Keratinocyte (primary cell): ENCODE measurements at regions not wholly inside any gene's neighbourhood (a gene's known extent, or its start where the extent isn't known, plus 50 kb on each side); places are given as distances from the start of the nearest gene placed in this dataset.

Experiments
- DNase-seq: peaks from one replicate; pipeline ENCODE4 v3.0.0-alpha.2; 2011; ENCODE audit warnings: low read depth, missing footprints, low spot score
- FAIRE-seq: peaks from 2 replicates; lab custom pipeline; 2011; peaks lifted over from hg19 to GRCh38; lab: Jason Lieb, UNC
- H2AFZ ChIP-seq: 2 replicates; pipeline ENCODE4 v1.6.0; 2012; ENCODE audit warnings: low read length, control low read depth, inconsistent platforms; ENCODE audit not compliant: control insufficient read depth
- H3K27ac ChIP-seq: 2 replicates; pipeline ENCODE4 v1.5.1; 2011; ENCODE audit warnings: low read length; ENCODE audit not compliant: control insufficient read depth, insufficient read depth
- H3K27me3 ChIP-seq: 3 replicates; pipeline ENCODE4 v1.6.0; 2011; ENCODE audit warnings: low read length; ENCODE audit not compliant: control insufficient read depth, insufficient read depth; ENCODE audit errors: extremely low read depth
- H3K36me3 ChIP-seq, 2 experiments: 2 replicates in 1 of 2; 3 replicates in 1 of 2; pipeline ENCODE4 v1.5.1; 2011; ENCODE audit warnings: low read length in 2 of 2, mild to moderate bottlenecking in 1 of 2; ENCODE audit not compliant: control insufficient read depth in 2 of 2, insufficient read depth in 2 of 2; ENCODE audit errors: extremely low read depth in 1 of 2
- H3K4me1 ChIP-seq: 3 replicates; pipeline ENCODE4 v1.5.1; 2011; ENCODE audit warnings: low read length; ENCODE audit not compliant: control insufficient read depth, insufficient read depth; ENCODE audit errors: extremely low read depth
- H3K4me2 ChIP-seq: 3 replicates; pipeline ENCODE4 v1.6.0; 2011; ENCODE audit warnings: low read depth, low read length; ENCODE audit not compliant: control insufficient read depth, insufficient read depth; ENCODE audit errors: extremely low read depth
- H3K4me3 ChIP-seq, 3 experiments: fragments of 200-600 bp in 1 of 3; sonication (generic) in 1 of 3; 2 replicates in 2 of 3; 3 replicates in 1 of 3; pipeline ENCODE4 v1.5.1; 2011 to 2016; ENCODE audit warnings: low read length in 3 of 3, mild to moderate bottlenecking in 3 of 3, control low read depth in 2 of 3, inconsistent platforms in 1 of 3, low read depth in 1 of 3, mixed read lengths in 1 of 3, mixed run types in 1 of 3, moderate library complexity in 1 of 3; ENCODE audit not compliant: control insufficient read depth in 2 of 3, insufficient read depth in 2 of 3; ENCODE audit errors: extremely low read depth in 1 of 3
- H3K79me2 ChIP-seq: 2 replicates; pipeline ENCODE4 v1.6.0; 2012; ENCODE audit warnings: low read length; ENCODE audit not compliant: control insufficient read depth, insufficient read depth
- H3K9ac ChIP-seq: 3 replicates; pipeline ENCODE4 v1.6.0; 2011; ENCODE audit warnings: low read length; ENCODE audit not compliant: control insufficient read depth, insufficient read depth; ENCODE audit errors: extremely low read depth
- H3K9me1 ChIP-seq: 3 replicates; pipeline ENCODE4 v1.6.0; 2011; ENCODE audit warnings: low read length; ENCODE audit not compliant: control insufficient read depth, insufficient read depth; ENCODE audit errors: extremely low read depth
- H3K9me3 ChIP-seq: 2 replicates; pipeline ENCODE4 v1.5.1; 2012; ENCODE audit warnings: low read depth, low read length; ENCODE audit not compliant: control insufficient read depth
- H4K20me1 ChIP-seq: 3 replicates; pipeline ENCODE4 v1.6.0; 2011; ENCODE audit warnings: low read length; ENCODE audit not compliant: control insufficient read depth, insufficient read depth; ENCODE audit errors: extremely low read depth
- CTCF ChIP-seq, 3 experiments: IDR thresholded peaks in 1 of 3; conservative IDR thresholded peaks in 1 of 3; optimal IDR thresholded peaks in 1 of 3; 2 replicates in 2 of 3; 3 replicates in 1 of 3; pipeline versions ENCODE3 to v1.5.1; 2011; ENCODE audit warnings: low read length in 3 of 3, mild to moderate bottlenecking in 3 of 3, moderate library complexity in 2 of 3, control low read depth in 1 of 3, inconsistent platforms in 1 of 3; ENCODE audit not compliant: insufficient read depth in 2 of 3; ENCODE audit errors: extremely low read depth in 1 of 3
- EZH2 ChIP-seq: IDR thresholded peaks from one replicate; pipeline ENCODE4 v1.6.1; 2012; ENCODE audit warnings: inconsistent platforms, mild to moderate bottlenecking, low read length, moderate library complexity
- dilution Hi-C: fragments of 300-500 bp; cut with MboI; formaldehyde crosslinking; loops from one replicate; pipeline ENCODE4 v1.7.0; 2020; ENCODE audit warnings: low sequenced_read_pairs; ENCODE audit not compliant: extremely low pct_ligation_motif_present

- H2AFZ ChIP-seq, result no peak overlapping the region
- H3K9me3 ChIP-seq, result no peaks in the 10 kb centered on the region
- no peak overlapping the region for H3K4me3 ChIP-seq
- FAIRE-seq (no peak), DNase-seq (no peak)
- no peak overlapping the region for H3K27ac ChIP-seq
- dilution Hi-C loops, result no loop called here
- H3K9ac ChIP-seq, result no peak overlapping the region
- no peaks in the 10 kb centered on the region for H3K9me1 ChIP-seq
- H3K36me3 ChIP-seq, result no peaks in the 10 kb centered on the region
- no peak for TF ChIP-seq CTCF (optimal IDR thresholded peaks at IDR 0.05 in 1 of 3, IDR thresholded peaks at IDR 0.05 in 1 of 3, conservative IDR thresholded peaks at IDR 0.05 in 1 of 3; ENCODE audit: extremely low read depth in 1 of 3, insufficient read depth in 2 of 3, low read length in 3 of 3)
- no peak for TF ChIP-seq EZH2
- no peak overlapping the region for H3K4me2 ChIP-seq
- H3K4me1 ChIP-seq, result no peaks in the 10 kb centered on the region
- H3K27me3 ChIP-seq, result no peaks in the 10 kb centered on the region
- no peaks in the 10 kb centered on the region for H4K20me1 ChIP-seq
- no peaks in the 10 kb centered on the region for H3K79me2 ChIP-seq
These were observed 226.4 kb upstream of the RRP15 start for GRCh38 chr1:218058730-218059129.

- H3K36me3 ChIP-seq, result no peaks in the 10 kb centered on the region
- no peak overlapping the region for H3K4me2 ChIP-seq
- H3K4me1 ChIP-seq, result no peaks in the 10 kb centered on the region
- no peak overlapping the region for H3K9ac ChIP-seq
- TF ChIP-seq CTCF (optimal IDR thresholded peaks at IDR 0.05 in 1 of 3, IDR thresholded peaks at IDR 0.05 in 1 of 3, conservative IDR thresholded peaks at IDR 0.05 in 1 of 3; ENCODE audit: extremely low read depth in 1 of 3, insufficient read depth in 2 of 3, low read length in 3 of 3) (no peak), EZH2 (no peak)
- H3K27me3 ChIP-seq, result no peaks in the 10 kb centered on the region
- no peak overlapping the region for H3K27ac ChIP-seq
- no peak for FAIRE-seq
- dilution Hi-C loops, result no loop called here
- no peak overlapping the region for H3K4me3 ChIP-seq
- no peak overlapping the region for H2AFZ ChIP-seq
- H3K9me3 ChIP-seq, result no peaks in the 10 kb centered on the region
- DNase-seq, result no peak
- H3K9me1 ChIP-seq, result no peaks in the 10 kb centered on the region
- H3K79me2 ChIP-seq, result no peaks in the 10 kb centered on the region
- no peaks in the 10 kb centered on the region for H4K20me1 ChIP-seq
These were observed 220.7 kb upstream of the RRP15 start for GRCh38 chr1:218064426-218064825.
